HS-27A (cell line): ENCODE measurements at regions not wholly inside any gene's neighbourhood (a gene's known extent, or its start where the extent isn't known, plus 50 kb on each side); places are given as distances from the start of the nearest gene placed in this dataset.
A peak's percentile ranks its signal among the peaks of the same experiment; 100 is the strongest.

ENCODE experiments used
- DNase-seq: peaks from one replicate; pipeline ENCODE4 v3.0.0-alpha.2; 2012; ENCODE audit warnings: low read depth, missing footprints

DNA sequence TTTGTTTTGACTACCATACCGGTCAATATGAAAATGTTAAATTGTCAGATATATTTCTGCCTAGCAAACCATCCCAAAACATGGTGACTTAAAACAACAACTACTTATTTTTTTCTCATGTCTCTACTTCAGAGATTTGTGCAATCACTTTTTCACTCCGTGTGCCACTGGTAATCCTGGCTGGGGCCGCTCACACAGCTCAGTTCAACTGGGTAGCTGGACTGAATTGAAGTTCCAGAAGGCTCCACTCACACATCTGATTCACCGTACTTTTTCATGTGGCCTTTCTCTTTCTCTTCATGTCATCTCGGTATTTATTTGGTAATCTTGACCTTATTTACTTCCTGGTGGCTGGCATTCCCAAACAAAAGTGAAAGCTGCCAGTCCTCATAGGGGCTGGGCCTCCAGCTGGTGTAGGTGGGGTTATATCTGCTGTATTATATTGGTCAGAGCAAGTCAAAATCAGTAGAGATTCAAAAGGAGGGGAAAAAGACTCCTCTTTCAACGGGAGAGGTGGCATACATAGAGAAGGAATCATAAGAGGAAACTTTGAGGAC lies 513.9 kb upstream of the NXPH2 start:
- no peak for DNase-seq

GRCh38 chr2:139281124-139281523 lies 500.9 kb upstream of the NXPH2 start:
- no peak for DNase-seq

DNA sequence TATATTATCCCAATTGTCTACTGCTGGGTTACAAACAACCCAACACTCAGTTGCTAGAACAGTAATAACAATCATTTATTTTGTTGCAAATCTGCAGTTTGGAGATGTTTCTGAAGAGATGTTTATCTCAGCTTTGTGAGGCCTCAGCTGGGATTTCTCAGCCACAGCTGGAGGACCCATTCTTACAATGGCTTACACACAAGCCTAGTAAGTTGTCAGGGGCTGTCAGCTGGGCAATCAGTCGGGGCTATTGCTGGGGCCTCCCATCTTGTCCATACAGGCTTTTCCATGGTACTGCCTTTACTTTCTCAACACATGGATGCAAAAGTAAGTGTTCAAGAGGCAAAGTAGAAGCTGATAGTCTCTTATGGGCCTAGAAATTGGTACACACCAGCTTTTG lies 491.7 kb upstream of the NXPH2 start:
- no peak for DNase-seq

DNA sequence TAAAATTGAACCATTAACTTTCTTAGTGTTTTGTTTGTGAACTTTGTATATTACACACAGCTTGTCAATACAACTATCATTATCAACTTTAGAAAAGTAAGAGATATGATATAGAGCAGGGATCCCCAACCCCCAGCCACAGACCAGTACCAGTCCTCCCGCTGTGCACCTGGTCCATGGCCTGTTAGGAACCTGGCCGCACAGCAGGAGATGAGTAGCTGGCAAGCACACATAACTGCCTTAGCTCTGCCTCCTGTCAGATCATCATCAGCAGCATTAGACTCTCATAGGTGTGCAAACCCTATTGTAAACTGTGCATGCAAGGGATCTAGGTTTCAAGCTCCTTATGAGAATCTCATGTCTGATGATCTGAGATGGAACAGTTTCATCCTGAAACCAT lies 491.0 kb upstream of the NXPH2 start:
- DNase-seq: no peak

DNA sequence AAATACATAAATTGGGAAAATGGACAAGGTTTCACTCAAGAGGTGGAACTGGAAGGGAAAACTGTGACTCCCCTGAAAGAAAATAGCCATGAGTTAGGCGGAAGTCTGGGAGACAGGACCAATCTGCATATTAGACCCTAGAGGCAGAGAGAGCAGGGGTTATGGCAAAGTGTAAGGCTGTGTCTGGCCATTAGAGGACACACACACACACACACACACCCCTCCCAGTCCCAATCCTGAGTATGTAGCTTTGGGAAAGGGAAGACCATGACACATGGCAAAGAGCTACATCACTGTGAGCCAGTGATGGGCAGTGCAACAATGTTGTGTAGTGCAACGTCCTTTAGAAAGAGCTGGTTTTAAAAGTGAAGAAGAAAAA lies 479.9 kb upstream of the NXPH2 start:
- DNase-seq: no peak

DNA sequence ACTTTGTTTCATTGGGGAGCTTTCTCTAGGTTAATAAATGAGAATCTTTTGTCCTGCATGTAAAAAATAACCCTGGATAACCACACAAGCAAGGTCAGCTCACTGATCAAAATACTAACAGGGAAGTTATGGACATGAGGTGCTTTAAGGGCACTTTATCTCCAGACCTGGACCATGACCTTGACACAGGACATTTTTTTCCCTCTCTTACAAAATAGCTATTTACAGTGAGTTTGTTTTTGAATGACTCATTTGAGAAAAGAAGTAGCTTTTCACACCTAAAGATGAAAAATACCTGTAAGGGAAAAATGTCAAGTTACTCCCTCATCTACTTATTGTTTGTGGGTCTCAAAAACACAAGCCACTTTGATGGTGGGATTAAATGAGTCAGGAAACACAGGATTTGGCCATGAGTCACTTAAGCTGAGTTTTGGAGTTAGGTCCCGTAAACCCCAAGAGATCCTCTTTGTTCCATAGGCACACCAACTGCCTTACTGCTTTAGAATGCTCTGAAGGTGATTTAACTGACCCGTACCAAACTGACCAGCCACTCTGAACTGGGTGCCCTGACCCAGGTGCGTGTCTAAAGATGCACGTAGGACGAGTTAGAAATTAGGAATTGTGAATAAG lies 479.3 kb upstream of the NXPH2 start:
- DNase-seq: peak; percentile 8

GRCh38 chr2:139241286-139241685 lies 461.1 kb upstream of the NXPH2 start:
- no peak for DNase-seq

DNA sequence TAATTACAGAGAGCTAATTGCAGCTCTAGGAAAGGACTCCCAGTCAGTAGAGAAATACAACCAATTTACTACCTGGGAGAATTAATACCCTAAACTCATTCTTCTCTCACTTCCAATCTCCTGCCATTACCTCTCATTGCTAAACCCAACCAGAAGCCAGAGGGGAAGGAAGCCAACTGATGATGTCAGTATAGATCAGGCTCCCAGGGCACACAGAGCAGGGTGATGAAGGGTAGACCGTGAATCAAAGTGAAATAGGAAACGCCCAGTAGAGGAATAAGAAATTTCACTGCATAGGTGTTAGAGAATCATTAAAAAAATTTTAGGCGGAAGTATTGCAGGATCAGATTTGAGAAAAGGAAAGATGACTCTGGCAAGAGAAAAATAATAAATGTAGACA lies 456.8 kb upstream of the NXPH2 start:
- DNase-seq: no peak

DNA sequence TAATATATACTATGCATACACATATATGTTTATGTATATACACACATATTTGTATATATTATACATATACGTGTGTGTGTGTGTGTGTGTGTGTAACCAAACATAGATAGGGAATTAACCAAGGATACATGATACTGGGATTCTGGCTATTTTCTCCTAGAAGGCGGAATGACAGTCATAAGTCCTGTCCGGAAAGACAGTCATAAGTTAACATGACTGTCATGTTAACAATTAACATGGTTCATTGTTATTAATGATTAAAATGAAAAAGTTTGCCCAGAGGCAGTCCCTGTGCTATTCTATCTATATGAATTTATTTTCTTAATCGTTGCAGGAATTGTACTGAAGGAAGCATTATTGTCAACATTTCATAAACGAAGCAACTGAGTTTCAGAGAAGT lies 450.7 kb upstream of the NXPH2 start:
- DNase-seq: no peak

DNA sequence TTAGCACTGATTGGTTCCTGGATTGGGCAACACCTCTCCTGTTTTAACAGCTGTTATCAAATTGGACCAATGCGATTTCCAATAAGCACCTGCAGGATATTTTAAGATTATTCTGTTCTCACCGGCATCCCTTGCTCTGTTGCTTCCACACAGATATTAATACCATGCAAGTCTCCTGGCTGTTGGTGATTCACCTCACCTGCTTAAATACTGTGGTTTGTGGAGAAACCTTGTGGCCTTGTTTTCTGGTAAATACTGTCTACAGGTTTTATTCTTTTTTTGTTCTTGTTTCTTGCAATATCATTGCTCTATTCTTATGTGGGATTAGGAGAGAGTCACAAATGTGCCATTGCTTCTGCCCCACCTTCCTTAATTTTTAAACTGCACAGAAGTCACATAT lies 448.1 kb upstream of the NXPH2 start:
- no peak for DNase-seq

DNA sequence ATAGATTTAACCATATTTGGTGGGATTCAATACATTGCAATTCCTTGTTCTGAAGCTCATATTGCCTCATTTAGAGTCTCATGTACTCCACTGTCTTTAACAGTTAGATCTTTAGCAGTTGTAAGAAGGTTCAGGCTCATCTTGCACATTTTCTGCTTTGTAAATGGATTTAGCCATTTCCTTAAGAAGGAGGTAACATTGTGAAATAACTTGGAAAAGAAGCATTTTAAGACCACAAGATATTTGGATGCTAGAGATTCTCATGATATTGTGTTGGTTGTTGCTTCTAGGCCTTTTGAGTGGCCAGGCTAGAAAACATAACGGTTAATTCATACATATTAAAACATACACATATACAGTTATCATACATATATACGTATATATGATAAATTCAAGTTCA lies 445.8 kb upstream of the NXPH2 start:
- DNase-seq: no peak

- DNase-seq: no peak
Measured at GRCh38 chr2:139218181-139218580, 438.0 kb upstream of the NXPH2 start.

GRCh38 chr2:139217641-139218040 lies 437.5 kb upstream of the NXPH2 start:
- DNase-seq: no peak

GRCh38 chr2:139216435-139216834 lies 436.2 kb upstream of the NXPH2 start:
- DNase-seq: no peak

DNA sequence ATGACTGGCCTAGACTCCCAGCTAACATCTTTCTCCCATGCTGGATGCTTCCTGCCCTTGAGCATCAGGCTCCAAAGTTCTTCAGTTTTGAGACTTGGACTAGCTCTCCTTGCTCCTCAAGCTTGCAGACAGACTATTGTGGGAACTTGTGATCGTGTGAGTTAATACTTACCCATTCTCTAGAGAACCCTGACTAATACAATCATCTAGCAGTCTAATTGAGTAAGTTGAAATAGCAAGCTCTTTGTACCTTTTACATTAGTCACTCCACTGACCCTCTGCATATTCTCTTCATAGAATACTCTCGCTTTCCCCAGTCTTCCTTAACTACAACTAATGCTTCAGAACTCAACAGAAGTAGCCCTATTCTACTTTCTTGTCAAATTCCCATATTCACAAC lies 434.6 kb upstream of the NXPH2 start:
- DNase-seq: no peak

DNA sequence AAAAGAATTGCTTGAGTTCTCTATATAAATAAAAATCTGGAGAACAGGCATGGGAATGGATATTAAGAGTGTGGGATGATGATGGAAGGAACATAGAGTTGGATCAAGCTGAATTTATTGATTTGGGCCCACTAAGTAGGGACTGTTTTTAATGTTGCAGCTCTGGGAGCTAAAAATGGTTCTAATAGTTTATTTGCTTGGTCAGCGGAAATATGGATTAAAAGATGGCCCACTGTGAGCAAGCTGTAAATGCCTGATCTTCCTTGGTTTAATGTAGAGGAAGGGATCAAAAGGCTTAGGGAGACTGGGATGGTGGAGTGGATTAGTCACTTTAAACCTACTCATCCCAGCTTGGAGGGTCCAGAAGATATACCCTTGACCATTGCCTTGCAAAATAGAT lies 429.4 kb upstream of the NXPH2 start:
- no peak for DNase-seq

DNA sequence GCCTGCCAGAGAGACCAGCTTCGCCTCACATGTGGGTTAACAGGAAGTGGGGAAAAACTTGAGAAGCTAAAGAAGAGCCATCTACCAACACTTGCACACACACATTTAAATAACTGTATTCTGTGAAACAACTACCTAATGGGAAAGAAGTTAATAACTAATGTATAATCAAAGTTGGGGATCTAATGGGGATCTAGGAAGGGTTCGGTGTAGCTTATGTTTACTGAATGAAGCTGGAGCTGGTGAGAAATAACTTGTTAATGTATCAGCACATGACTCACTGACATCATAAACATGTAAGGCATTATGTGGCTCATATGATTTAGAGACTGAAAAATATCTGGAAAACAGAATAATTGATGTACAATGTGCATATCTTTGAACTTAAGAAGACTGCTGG lies 421.3 kb upstream of the NXPH2 start:
- DNase-seq: peak; percentile 4

DNA sequence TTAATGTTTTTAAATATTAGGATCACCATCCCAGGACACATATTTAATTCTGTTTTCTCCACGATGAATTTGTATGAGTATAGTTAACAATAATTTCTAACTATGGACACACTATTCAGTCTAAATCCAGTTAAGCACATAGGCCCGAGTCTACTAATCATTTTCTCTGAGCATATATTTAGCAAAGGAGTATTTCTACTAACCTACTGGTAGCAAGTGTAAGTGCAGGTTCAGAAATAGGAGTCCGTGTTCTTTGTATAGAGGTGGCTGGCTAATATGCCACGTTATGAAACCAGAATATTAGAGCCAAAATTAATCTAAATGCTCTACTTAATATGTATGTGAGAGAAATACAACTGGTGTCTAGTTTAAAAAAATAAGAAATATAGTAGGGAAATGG lies 416.6 kb upstream of the NXPH2 start:
- no peak for DNase-seq

DNA sequence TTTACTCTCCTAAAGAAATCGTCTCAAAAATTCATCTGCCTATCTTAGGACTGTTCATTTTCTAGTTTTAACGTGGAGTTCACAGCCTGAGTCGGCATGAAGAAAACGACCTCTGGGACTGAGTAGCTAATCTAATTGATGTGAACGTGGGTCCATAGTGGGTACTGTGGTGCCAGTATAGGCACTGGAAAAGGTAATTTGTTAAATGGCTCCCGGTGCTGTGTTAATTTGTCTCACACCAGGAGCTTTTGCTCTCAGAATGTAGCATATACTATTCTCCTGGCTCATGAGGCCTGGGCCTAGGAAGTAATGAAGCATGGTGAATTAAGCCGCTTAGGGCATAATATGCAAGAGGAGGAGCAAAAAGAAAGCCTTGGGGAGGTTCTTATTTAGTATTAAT lies 414.4 kb upstream of the NXPH2 start:
- no peak for DNase-seq

DNA sequence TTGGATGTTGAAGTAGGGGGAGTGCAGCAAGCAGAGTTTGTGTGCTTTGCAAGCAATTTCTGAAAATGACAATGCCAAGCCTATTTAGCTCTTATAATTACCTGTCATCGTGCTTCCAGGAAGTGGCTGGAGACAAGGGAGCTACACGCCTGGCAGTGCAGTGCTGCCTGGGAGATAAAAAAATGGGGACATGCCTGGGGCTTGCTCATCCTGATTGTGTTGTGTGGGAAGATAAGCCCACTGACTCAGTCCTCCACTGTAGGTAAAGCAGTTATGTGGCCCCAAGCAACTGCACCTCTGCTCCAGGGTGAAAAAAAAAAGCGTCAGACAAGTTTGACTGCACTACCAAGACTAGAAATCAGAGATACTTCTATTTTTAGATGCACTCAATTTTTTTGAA lies 396.9 kb upstream of the NXPH2 start:
- DNase-seq: no peak

- DNase-seq: no peak
Measured at GRCh38 chr2:139175510-139175909, 395.3 kb upstream of the NXPH2 start.

GRCh38 chr2:139170406-139170805 lies 390.2 kb upstream of the NXPH2 start:
- peak; percentile 30 for DNase-seq

DNA sequence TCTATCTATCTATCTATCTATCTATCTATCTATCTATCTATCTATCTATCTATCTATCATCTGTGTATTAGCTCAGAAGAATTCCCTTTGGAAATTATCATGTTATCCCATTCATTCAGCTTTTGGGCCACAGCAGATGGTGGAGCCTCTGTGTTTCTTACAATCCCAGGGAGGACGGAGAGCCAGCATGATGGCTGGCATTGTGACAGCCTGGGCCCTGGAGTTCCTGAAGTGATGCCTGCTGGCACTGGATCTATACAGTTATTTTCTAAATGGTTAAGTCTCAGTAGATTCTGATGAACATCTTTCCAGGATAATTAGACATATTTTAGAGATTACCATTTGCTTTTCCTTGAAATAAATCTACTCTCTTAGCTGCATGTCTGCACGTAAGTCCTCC lies 385.4 kb upstream of the NXPH2 start:
- DNase-seq: no peak

DNA sequence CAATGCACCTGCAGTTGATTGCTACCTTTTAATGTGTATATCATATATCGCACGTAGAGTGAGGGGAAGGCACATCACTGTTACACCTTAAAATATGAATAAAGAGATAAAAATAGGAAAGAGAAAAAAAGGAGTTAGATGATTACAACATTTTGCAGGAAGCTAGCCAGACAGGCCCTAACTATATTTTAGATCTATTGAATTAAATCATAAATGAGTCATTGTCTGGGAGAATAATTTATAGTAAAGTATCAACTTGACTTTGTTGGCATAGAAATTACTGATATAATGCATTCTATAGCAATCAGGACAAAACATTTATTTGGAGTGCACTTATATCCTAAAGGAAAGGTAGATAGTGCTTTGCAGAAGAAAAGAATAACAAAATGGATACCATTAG lies 384.9 kb upstream of the NXPH2 start:
- DNase-seq: no peak

- no peak for DNase-seq
Measured at GRCh38 chr2:139162957-139163356, 382.8 kb upstream of the NXPH2 start.
